ENCODE measurements at regions not wholly inside any gene's neighbourhood (a gene's known extent, or its start where the extent isn't known, plus 50 kb on each side); places are given as distances from the start of the nearest gene placed in this dataset.

DNA sequence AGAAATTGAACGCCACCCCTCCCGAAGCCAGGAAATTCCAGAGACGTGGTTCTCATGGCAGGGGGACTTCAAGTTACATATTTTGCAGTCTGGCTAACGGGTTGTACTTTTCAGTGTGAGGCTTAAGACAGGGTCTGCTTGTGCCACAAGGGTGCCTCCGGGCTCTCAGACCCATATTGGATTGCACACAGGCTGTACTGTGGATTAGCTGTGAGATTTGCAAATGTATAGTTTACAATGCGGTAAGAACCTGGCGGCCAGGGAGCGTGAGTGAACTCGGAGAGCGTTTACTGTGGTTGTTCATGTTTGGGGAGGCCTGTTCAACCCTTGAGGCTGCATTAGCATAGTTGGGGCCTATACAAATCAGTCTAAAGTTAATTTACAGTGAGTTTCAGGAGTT, 143.9 kb upstream of the SIX2 start:
- Mint-ChIP-seq H3K4me3 (ENCODE audit: unreplicated experiment) (no peak overlapping the region), H3K27ac (ENCODE audit: unreplicated experiment) (no peak overlapping the region), H3K9me3 (ENCODE audit: unreplicated experiment) (no peaks in the 10 kb centered on the region), H3K36me3 (ENCODE audit: unreplicated experiment) (peaks cover 10% of the 10 kb centered on the region), H3K27me3 (ENCODE audit: unreplicated experiment) (peaks cover 2% of the 10 kb centered on the region), H3K4me1 (ENCODE audit: low read depth, unreplicated experiment) (peaks cover 5% of the 10 kb centered on the region)
- no peak for DNase-seq
- TF ChIP-seq, protein P1, sequence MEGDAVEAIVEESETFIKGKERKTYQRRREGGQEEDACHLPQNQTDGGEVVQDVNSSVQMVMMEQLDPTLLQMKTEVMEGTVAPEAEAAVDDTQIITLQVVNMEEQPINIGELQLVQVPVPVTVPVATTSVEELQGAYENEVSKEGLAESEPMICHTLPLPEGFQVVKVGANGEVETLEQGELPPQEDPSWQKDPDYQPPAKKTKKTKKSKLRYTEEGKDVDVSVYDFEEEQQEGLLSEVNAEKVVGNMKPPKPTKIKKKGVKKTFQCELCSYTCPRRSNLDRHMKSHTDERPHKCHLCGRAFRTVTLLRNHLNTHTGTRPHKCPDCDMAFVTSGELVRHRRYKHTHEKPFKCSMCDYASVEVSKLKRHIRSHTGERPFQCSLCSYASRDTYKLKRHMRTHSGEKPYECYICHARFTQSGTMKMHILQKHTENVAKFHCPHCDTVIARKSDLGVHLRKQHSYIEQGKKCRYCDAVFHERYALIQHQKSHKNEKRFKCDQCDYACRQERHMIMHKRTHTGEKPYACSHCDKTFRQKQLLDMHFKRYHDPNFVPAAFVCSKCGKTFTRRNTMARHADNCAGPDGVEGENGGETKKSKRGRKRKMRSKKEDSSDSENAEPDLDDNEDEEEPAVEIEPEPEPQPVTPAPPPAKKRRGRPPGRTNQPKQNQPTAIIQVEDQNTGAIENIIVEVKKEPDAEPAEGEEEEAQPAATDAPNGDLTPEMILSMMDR (IDR thresholded peaks at IDR 0.05; ENCODE audit: partially characterized antibody, unreplicated experiment): no peak

DNA sequence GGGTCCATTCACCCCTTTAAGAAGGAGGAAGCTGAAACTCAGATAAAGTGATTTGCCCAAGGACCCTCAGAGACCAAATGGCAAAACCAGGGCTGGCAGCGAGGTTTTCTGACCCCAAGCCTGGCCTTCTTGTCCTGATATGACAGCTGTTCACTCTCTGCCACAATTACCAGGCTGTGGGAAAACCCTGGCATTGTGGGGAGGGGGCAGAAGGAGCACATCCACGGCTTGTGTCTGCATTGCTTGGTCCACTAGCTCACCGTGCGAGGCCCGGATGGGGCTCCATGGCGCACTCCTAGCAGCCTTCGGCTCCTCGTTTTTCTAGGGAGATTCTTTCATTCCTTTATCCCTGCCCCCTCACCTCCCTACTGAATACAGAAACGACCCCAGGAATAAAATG, 143.4 kb upstream of the SIX2 start:
- Mint-ChIP-seq H3K27ac (ENCODE audit: unreplicated experiment) (no peak overlapping the region), H3K4me3 (ENCODE audit: unreplicated experiment) (no peak overlapping the region), H3K27me3 (ENCODE audit: unreplicated experiment) (peaks cover 2% of the 10 kb centered on the region), H3K4me1 (ENCODE audit: low read depth, unreplicated experiment) (peaks cover 5% of the 10 kb centered on the region), H3K9me3 (ENCODE audit: unreplicated experiment) (no peaks in the 10 kb centered on the region), H3K36me3 (ENCODE audit: unreplicated experiment) (peaks cover 10% of the 10 kb centered on the region)
- TF ChIP-seq, protein P1 (IDR thresholded peaks at IDR 0.05; ENCODE audit: partially characterized antibody, unreplicated experiment): no peak
- DNase-seq: no peak

DNA sequence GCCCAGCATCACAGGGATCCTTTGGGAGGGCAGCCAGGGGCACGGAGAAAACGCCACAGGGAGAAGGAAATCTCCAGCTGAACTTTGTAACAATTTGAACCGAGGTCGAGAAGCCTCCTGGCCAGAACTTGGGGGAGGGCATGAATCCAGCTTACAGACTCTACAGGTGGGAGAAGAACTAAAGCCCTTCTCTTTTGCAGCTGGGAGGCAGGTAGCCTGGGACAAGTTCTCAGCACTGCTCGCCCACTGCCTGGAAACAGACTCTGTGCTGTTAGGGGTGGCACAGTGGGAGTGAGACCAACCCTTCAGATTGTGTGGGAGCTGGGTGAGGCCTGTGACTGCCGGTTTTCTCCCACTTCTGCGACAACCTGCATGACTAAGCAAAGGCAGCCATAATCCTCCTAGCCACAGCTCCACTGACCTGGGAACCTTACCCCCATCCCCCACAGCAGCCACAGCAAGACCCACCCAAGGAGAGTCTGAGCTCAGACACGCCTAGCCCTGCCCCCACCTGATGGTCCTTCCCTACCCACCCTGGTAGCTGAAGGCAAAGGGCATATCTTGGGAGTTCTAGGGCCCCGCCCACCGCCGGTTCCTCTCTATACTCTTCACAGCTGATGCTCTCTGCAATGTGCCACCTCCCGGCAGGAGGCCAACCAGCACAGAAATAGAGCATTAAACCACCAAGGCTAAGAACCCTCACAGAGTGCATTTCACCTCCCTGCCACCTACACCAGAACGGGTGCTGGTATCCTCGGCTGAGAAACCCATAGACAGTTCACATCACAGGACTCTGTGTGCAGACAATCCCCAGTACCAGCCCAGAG, 136.0 kb upstream of the SIX2 start:
- no peak overlapping the region for H3K27ac Mint-ChIP-seq (ENCODE audit: unreplicated experiment)
- TF ChIP-seq, protein P1 (IDR thresholded peaks at IDR 0.05; ENCODE audit: partially characterized antibody, unreplicated experiment): no peak
- H3K4me1 Mint-ChIP-seq (ENCODE audit: low read depth, unreplicated experiment): no peaks in the 10 kb centered on the region
- H3K27me3 Mint-ChIP-seq (ENCODE audit: unreplicated experiment): no peaks in the 10 kb centered on the region
- H3K36me3 Mint-ChIP-seq (ENCODE audit: unreplicated experiment): no peaks in the 10 kb centered on the region
- H3K4me3 Mint-ChIP-seq (ENCODE audit: unreplicated experiment): no peak overlapping the region
- H3K9me3 Mint-ChIP-seq (ENCODE audit: unreplicated experiment): peaks cover 7% of the 10 kb centered on the region
- no peak for DNase-seq

DNA sequence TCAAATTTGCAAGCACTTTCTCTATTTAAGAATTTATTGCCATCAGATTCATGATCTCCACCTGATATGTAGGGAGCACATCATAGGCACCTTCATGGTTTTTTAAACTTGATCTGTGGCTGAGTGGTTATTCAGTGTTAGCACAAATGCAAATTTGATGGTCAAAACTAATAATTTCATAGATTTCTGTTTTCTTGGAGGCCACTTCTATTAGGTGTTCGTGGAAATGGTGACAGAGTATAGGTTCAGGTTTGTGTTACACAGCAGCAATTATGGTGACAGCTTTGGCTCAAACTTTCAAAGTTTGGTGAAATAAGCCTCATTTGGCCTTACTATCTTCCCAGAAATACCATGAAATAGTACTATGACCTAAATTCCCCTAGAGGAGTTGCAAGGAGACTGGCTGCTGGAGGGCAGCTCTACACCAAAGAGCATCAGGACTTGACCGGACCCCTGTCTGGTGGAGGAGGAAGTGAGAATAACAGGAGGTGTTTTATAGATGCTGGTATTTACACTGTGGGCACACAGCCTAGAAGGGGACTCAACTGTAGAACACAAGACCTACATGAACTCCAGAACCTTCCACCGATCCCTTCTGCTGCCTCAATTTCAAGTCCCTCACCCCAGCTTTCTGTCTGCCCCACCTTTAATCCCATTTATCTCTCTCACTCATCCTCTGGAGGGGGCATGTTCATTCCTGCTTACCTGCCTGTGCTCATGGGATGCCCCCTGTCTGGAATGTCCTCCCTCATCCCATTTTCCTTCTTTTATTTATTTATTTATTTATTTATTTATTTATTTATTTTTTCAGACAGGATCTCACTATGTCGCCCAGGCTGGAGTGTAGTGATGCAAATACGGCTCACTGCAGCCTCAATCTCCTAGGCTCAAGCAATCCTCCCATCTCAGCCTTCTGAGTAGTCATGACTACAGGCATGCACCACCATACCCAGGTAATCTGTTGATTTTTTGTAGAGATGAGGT, 132.9 kb upstream of the SIX2 start:
- no peak overlapping the region for H3K4me3 Mint-ChIP-seq (ENCODE audit: unreplicated experiment)
- peaks cover 7% of the 10 kb centered on the region for H3K9me3 Mint-ChIP-seq (ENCODE audit: unreplicated experiment)
- H3K36me3 Mint-ChIP-seq (ENCODE audit: unreplicated experiment): no peaks in the 10 kb centered on the region
- DNase-seq: no peak
- TF ChIP-seq, protein P1 (IDR thresholded peaks at IDR 0.05; ENCODE audit: partially characterized antibody, unreplicated experiment): no peak
- H3K4me1 Mint-ChIP-seq (ENCODE audit: low read depth, unreplicated experiment): no peaks in the 10 kb centered on the region
- H3K27me3 Mint-ChIP-seq (ENCODE audit: unreplicated experiment): no peaks in the 10 kb centered on the region
- no peak overlapping the region for H3K27ac Mint-ChIP-seq (ENCODE audit: unreplicated experiment)
